ENCODE measurements at regions not wholly inside any gene's neighbourhood (a gene's known extent, or its start where the extent isn't known, plus 50 kb on each side); places are given as distances from the start of the nearest gene placed in this dataset.
"Not testable (repeated sequence)": the region's sequence is repeated elsewhere in the genome, so short reads cannot be mapped to it uniquely, and the experiment has no call there.

GRCh38 chr10:57894361-57894760 is 373.3 kb downstream of the IPMK start:
- no peak overlapping the region for H3K4me3 ChIP-seq (ENCODE audit: low read depth, low read length)

GRCh38 chr10:57891201-57892006 is 376.3 kb downstream of the IPMK start:
- H3K18ac ChIP-seq (ENCODE audit: low read length): no peak overlapping the region
- H4K12ac ChIP-seq (ENCODE audit: low read depth, low read length): no peak overlapping the region
- no CpG with 5 or more reads among the region's 7 CpGs for WGBS (ENCODE audit: extremely low coverage, insufficient coverage, insufficient read length)
- peaks cover 2% of the 10 kb centered on the region for H3K9me3 ChIP-seq (ENCODE audit: insufficient read depth, low read depth, low read length)
- H3K4me3 ChIP-seq (ENCODE audit: low read depth, low read length): no peak overlapping the region
- H3K4me2 ChIP-seq (ENCODE audit: low read length): no peak overlapping the region
- no peak overlapping the region for H3K23ac ChIP-seq (ENCODE audit: low read length)
- no peak overlapping the region for H3K14ac ChIP-seq (ENCODE audit: low read length)
- H4K91ac ChIP-seq (ENCODE audit: low read depth, low read length): no peak overlapping the region
- no peak for DNase-seq
- no peaks in the 10 kb centered on the region for H3K79me1 ChIP-seq (ENCODE audit: low read length)
- no peak overlapping the region for H3K27ac ChIP-seq (ENCODE audit: low read depth, low read length)
- H3K4ac ChIP-seq (ENCODE audit: low read depth, low read length): no peak overlapping the region
- H2AK5ac ChIP-seq (ENCODE audit: low read length): no peak overlapping the region
- no peak overlapping the region for H2AFZ ChIP-seq (ENCODE audit: insufficient read depth, low read length, poor library complexity)
- no peaks in the 10 kb centered on the region for H3K36me3 ChIP-seq (ENCODE audit: control insufficient read depth in 1 of 2, insufficient read depth in 2 of 2, low read length in 2 of 2)
- H2BK12ac ChIP-seq (ENCODE audit: low read length): no peak overlapping the region
- no peaks in the 10 kb centered on the region for H3K4me1 ChIP-seq (ENCODE audit: control insufficient read depth in 1 of 2, insufficient read depth in 2 of 2, low read length in 2 of 2)
- H3K27me3 ChIP-seq (ENCODE audit: insufficient read depth, low read length): no peaks in the 10 kb centered on the region
- H2BK120ac ChIP-seq (ENCODE audit: insufficient read depth, low read length, poor library complexity): no peak overlapping the region
- H4K8ac ChIP-seq (ENCODE audit: low read depth, low read length): no peak overlapping the region
- no peak overlapping the region for H3K9ac ChIP-seq (ENCODE audit: low read length)
- H2BK5ac ChIP-seq (ENCODE audit: low read depth, low read length, poor library complexity): no peak overlapping the region
- no peaks in the 10 kb centered on the region for H3K79me2 ChIP-seq (ENCODE audit: control insufficient read depth, insufficient read depth, low read length, poor library complexity)

More at GRCh38 chr10:57894361-57894760, 373.3 kb downstream of the IPMK start:
- no peak overlapping the region for H2BK5ac ChIP-seq (ENCODE audit: low read depth, low read length, poor library complexity)
- H3K4me1 ChIP-seq (ENCODE audit: control insufficient read depth in 1 of 2, insufficient read depth in 2 of 2, low read length in 2 of 2): peaks cover 5% of the 10 kb centered on the region in 2 experiments
- no peak overlapping the region for H3K4me2 ChIP-seq (ENCODE audit: low read length)
- no peak overlapping the region for H4K12ac ChIP-seq (ENCODE audit: low read depth, low read length)
- no peak for DNase-seq
- H3K4ac ChIP-seq (ENCODE audit: low read depth, low read length): no peak overlapping the region
- H3K79me2 ChIP-seq (ENCODE audit: control insufficient read depth, insufficient read depth, low read length, poor library complexity): no peaks in the 10 kb centered on the region
- H3K27ac ChIP-seq (ENCODE audit: low read depth, low read length): no peak overlapping the region
- no peaks in the 10 kb centered on the region for H3K79me1 ChIP-seq (ENCODE audit: low read length)
- peaks cover 2% of the 10 kb centered on the region for H3K9me3 ChIP-seq (ENCODE audit: insufficient read depth, low read depth, low read length)
- no peak overlapping the region for H3K14ac ChIP-seq (ENCODE audit: low read length)
- H2AFZ ChIP-seq (ENCODE audit: insufficient read depth, low read length, poor library complexity): no peak overlapping the region
- H3K36me3 ChIP-seq (ENCODE audit: control insufficient read depth in 1 of 2, insufficient read depth in 2 of 2, low read length in 2 of 2): no peaks in the 10 kb centered on the region
- no peak overlapping the region for H4K8ac ChIP-seq (ENCODE audit: low read depth, low read length)
- H2BK120ac ChIP-seq (ENCODE audit: insufficient read depth, low read length, poor library complexity): no peak overlapping the region
- H3K9ac ChIP-seq (ENCODE audit: low read length): no peak overlapping the region
- H4K91ac ChIP-seq (ENCODE audit: low read depth, low read length): no peak overlapping the region
- H3K23ac ChIP-seq (ENCODE audit: low read length): no peak overlapping the region
- no peaks in the 10 kb centered on the region for H3K27me3 ChIP-seq (ENCODE audit: insufficient read depth, low read length)
- H2AK5ac ChIP-seq (ENCODE audit: low read length): no peak overlapping the region
- no peak overlapping the region for H2BK12ac ChIP-seq (ENCODE audit: low read length)
- no peak overlapping the region for H3K18ac ChIP-seq (ENCODE audit: low read length)

- no peak overlapping the region for H3K18ac ChIP-seq (ENCODE audit: low read length)
- H3K27me3 ChIP-seq (ENCODE audit: insufficient read depth, low read length): no peaks in the 10 kb centered on the region
- H3K4me2 ChIP-seq (ENCODE audit: low read length): no peak overlapping the region
- H2BK12ac ChIP-seq (ENCODE audit: low read length): no peak overlapping the region
- H3K23ac ChIP-seq (ENCODE audit: low read length): no peak overlapping the region
- H2BK5ac ChIP-seq (ENCODE audit: low read depth, low read length, poor library complexity): no peak overlapping the region
- H3K79me1 ChIP-seq (ENCODE audit: low read length): no peaks in the 10 kb centered on the region
- H3K9ac ChIP-seq (ENCODE audit: low read length): no peak overlapping the region
- H3K79me2 ChIP-seq (ENCODE audit: control insufficient read depth, insufficient read depth, low read length, poor library complexity): no peaks in the 10 kb centered on the region
- WGBS (ENCODE audit: extremely low coverage, insufficient coverage, insufficient read length): no CpG with 5 or more reads among the region's 5 CpGs
- no peaks in the 10 kb centered on the region for H3K4me1 ChIP-seq (ENCODE audit: control insufficient read depth in 1 of 2, insufficient read depth in 2 of 2, low read length in 2 of 2)
- H2BK120ac ChIP-seq (ENCODE audit: insufficient read depth, low read length, poor library complexity): no peak overlapping the region
- peaks cover 2% of the 10 kb centered on the region for H3K9me3 ChIP-seq (ENCODE audit: insufficient read depth, low read depth, low read length)
- no peak overlapping the region for H3K14ac ChIP-seq (ENCODE audit: low read length)
- H2AFZ ChIP-seq (ENCODE audit: insufficient read depth, low read length, poor library complexity): no peak overlapping the region
- no peak overlapping the region for H2AK5ac ChIP-seq (ENCODE audit: low read length)
- DNase-seq: no peak
- H4K8ac ChIP-seq (ENCODE audit: low read depth, low read length): no peak overlapping the region
- H3K36me3 ChIP-seq (ENCODE audit: control insufficient read depth in 1 of 2, insufficient read depth in 2 of 2, low read length in 2 of 2): no peaks in the 10 kb centered on the region
- no peak overlapping the region for H3K4ac ChIP-seq (ENCODE audit: low read depth, low read length)
- H3K27ac ChIP-seq (ENCODE audit: low read depth, low read length): no peak overlapping the region
- no peak overlapping the region for H3K4me3 ChIP-seq (ENCODE audit: low read depth, low read length)
- no peak overlapping the region for H4K91ac ChIP-seq (ENCODE audit: low read depth, low read length)
- no peak overlapping the region for H4K12ac ChIP-seq (ENCODE audit: low read depth, low read length)
Measured at GRCh38 chr10:57890691-57891090, 377.0 kb downstream of the IPMK start.

GRCh38 chr10:57885618-57885968 is 382.1 kb downstream of the IPMK start:
- not testable (repeated sequence) for H3K23ac ChIP-seq (ENCODE audit: low read length); H4K91ac ChIP-seq (ENCODE audit: low read depth, low read length); H3K9ac ChIP-seq (ENCODE audit: low read length); H2AFZ ChIP-seq (ENCODE audit: insufficient read depth, low read length, poor library complexity); H3K4ac ChIP-seq (ENCODE audit: low read depth, low read length); H3K79me1 ChIP-seq (ENCODE audit: low read length); H3K36me3 ChIP-seq (ENCODE audit: control insufficient read depth in 1 of 2, insufficient read depth in 2 of 2, low read length in 2 of 2); H3K9me3 ChIP-seq (ENCODE audit: insufficient read depth, low read depth, low read length); H2BK12ac ChIP-seq (ENCODE audit: low read length); H3K27ac ChIP-seq (ENCODE audit: low read depth, low read length); H3K14ac ChIP-seq (ENCODE audit: low read length); H3K79me2 ChIP-seq (ENCODE audit: control insufficient read depth, insufficient read depth, low read length, poor library complexity); H2BK120ac ChIP-seq (ENCODE audit: insufficient read depth, low read length, poor library complexity); H3K4me1 ChIP-seq (ENCODE audit: control insufficient read depth in 1 of 2, insufficient read depth in 2 of 2, low read length in 2 of 2); H2BK5ac ChIP-seq (ENCODE audit: low read depth, low read length, poor library complexity); H4K12ac ChIP-seq (ENCODE audit: low read depth, low read length); H4K8ac ChIP-seq (ENCODE audit: low read depth, low read length); H3K4me2 ChIP-seq (ENCODE audit: low read length); H2AK5ac ChIP-seq (ENCODE audit: low read length); H3K27me3 ChIP-seq (ENCODE audit: insufficient read depth, low read length); H3K4me3 ChIP-seq (ENCODE audit: low read depth, low read length); DNase-seq; H3K18ac ChIP-seq (ENCODE audit: low read length)
- no CpG with 5 or more reads among the region's 5 CpGs for WGBS (ENCODE audit: extremely low coverage, insufficient coverage, insufficient read length)

Measured in trophoblast cell (in vitro differentiated cells and primary cell).